ENCODE measurements at regions not wholly inside any gene's neighbourhood (a gene's known extent, or its start where the extent isn't known, plus 50 kb on each side); places are given as distances from the start of the nearest gene placed in this dataset.

- DNase-seq (ENCODE audit: low spot score): no peak
- no peak for TF ChIP-seq CTCF (IDR thresholded peaks at IDR 0.05; ENCODE audit: borderline replicate concordance, control extremely low read depth, extremely low read depth, insufficient read depth, missing control alignments)
- in situ Hi-C loops (cut with MboI; ENCODE audit: low sequenced_read_pairs, unreplicated experiment): no loop called here
Measured at GRCh38 chr2:236730393-236730792, 160.8 kb downstream of the ACKR3 start.

GRCh38 chr2:236731767-236732580, 162.3 kb downstream of the ACKR3 start:
- no peak for DNase-seq (ENCODE audit: low spot score)
- no peak for TF ChIP-seq CTCF (IDR thresholded peaks at IDR 0.05; ENCODE audit: borderline replicate concordance, control extremely low read depth, extremely low read depth, insufficient read depth, missing control alignments)
- in situ Hi-C loops (cut with MboI; ENCODE audit: low sequenced_read_pairs, unreplicated experiment): no loop called here

- TF ChIP-seq CTCF (IDR thresholded peaks at IDR 0.05; ENCODE audit: borderline replicate concordance, control extremely low read depth, extremely low read depth, insufficient read depth, missing control alignments): no peak
- no peak for DNase-seq (ENCODE audit: low spot score)
- in situ Hi-C loops (cut with MboI; ENCODE audit: low sequenced_read_pairs, unreplicated experiment): no loop called here
Measured at GRCh38 chr2:236733156-236733555, 163.5 kb downstream of the ACKR3 start.

GRCh38 chr2:236735825-236736238, 166.2 kb downstream of the ACKR3 start:
- DNase-seq (ENCODE audit: low spot score): no peak
- in situ Hi-C loops (cut with MboI; ENCODE audit: low sequenced_read_pairs, unreplicated experiment): no loop called here
- TF ChIP-seq CTCF (IDR thresholded peaks at IDR 0.05; ENCODE audit: borderline replicate concordance, control extremely low read depth, extremely low read depth, insufficient read depth, missing control alignments): no peak

GRCh38 chr2:236738030-236738429, 168.4 kb downstream of the ACKR3 start:
- in situ Hi-C loops (cut with MboI; ENCODE audit: low sequenced_read_pairs, unreplicated experiment): no loop called here
- no peak for DNase-seq (ENCODE audit: low spot score)
- TF ChIP-seq CTCF (IDR thresholded peaks at IDR 0.05; ENCODE audit: borderline replicate concordance, control extremely low read depth, extremely low read depth, insufficient read depth, missing control alignments): no peak

GRCh38 chr2:236738896-236739295, 169.3 kb downstream of the ACKR3 start:
- DNase-seq (ENCODE audit: low spot score): no peak
- in situ Hi-C loops (cut with MboI; ENCODE audit: low sequenced_read_pairs, unreplicated experiment): no loop called here
- no peak for TF ChIP-seq CTCF (IDR thresholded peaks at IDR 0.05; ENCODE audit: borderline replicate concordance, control extremely low read depth, extremely low read depth, insufficient read depth, missing control alignments)

All from GM13976 (cell line).